Chondrocyte (in vitro differentiated cells): ENCODE measurements at regions not wholly inside any gene's neighbourhood (a gene's known extent, or its start where the extent isn't known, plus 50 kb on each side); places are given as distances from the start of the nearest gene placed in this dataset.

Experiments
- DNase-seq: peaks from one replicate; pipeline ENCODE4 v3.0.0; 2021; ENCODE audit warnings: mixed read lengths, low spot score
- H3K27ac Mint-ChIP-seq: one replicate; pipeline ENCODE4 v1.8.0; 2021; ENCODE audit warnings: mild to moderate bottlenecking, moderate library complexity, mixed read lengths; ENCODE audit not compliant: unreplicated experiment
- H3K27me3 Mint-ChIP-seq: 2 replicates; pipeline ENCODE4 v1.8.0; 2021; ENCODE audit warnings: low read depth, mixed read lengths
- H3K36me3 Mint-ChIP-seq: 2 replicates; pipeline ENCODE4 v1.8.0; 2021; ENCODE audit warnings: low read depth, mixed read lengths
- H3K4me1 Mint-ChIP-seq: 2 replicates; pipeline ENCODE4 v1.8.0; 2021; ENCODE audit warnings: low read depth, mild to moderate bottlenecking, mixed read lengths
- H3K4me3 Mint-ChIP-seq: one replicate; pipeline ENCODE4 v1.8.0; 2021; ENCODE audit warnings: mild to moderate bottlenecking, moderate library complexity, mixed read lengths; ENCODE audit not compliant: unreplicated experiment
- H3K9me3 Mint-ChIP-seq: 2 replicates; pipeline ENCODE4 v1.8.0; 2021; ENCODE audit warnings: low read depth, mixed read lengths
- CTCF ChIP-seq: fragments of 200-600 bp; sonication (generic); IDR thresholded peaks from 2 replicates; pipeline ENCODE4 v1.5.0; 2021; ENCODE audit warnings: antibody characterized with exemption, mild to moderate bottlenecking, moderate library complexity

DNA sequence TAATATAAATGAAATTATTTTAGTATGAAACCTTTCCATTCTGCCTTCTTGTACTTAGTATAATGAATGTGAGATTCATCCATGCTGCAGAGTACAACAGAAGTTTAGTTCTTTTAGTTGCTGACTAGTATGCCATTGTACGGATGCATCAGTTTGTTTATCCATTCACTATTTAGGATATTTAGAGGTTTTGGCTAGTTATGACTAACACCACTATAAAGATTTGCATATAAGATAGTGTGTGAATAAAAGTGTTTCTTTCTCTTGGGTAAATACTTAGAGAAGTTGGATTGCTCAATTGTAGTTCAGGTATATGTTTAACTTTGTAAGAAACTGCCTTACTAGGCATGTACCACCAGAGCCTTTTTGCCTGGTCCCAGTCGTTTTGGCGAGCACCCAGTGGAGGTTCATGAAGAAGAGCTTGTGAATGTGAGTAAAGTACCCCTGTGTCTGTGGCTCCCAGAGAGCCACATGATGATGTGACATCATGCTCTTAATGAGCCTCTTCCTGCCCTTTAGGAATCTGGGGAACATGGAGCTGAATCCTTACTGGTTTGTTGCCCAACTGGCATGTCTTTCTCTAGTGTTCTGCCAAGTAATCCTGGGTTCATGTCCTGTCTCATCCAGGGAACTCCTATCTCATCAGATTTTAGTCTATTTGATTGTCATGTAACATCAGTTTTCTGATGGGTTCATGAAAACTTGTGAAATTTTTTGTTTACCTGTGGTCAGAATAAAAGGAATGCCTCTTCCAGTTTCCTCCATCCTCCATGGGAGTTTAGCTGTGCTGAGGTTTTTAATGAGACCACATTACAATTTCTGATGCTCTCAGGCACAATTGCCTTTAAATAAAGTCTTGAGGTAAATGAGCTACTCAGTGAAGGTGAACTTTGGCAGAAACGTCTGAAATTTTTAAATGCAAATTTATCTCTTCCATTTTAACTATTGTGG is 234.8 kb downstream of the CASP12 start:
- TF ChIP-seq CTCF: no peak
- DNase-seq: no peak

DNA sequence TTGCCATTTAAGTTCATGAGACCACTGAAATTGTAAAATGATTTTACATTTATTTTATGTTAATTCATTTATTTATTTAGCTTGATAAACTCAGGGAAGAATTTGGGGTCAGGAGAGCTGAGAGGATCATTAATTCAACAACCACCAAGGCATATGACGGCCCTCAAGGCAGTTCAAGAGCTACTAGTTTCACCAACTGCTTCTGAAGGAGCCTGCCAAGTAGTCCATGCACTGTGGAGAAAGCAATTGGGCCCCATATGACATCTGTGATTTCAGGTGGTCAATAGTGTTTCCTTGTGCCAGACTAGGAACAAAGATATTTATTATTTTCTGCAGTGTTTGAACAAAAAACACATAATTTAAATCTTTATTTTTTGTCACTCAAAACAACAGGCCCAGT is 236.4 kb downstream of the CASP12 start:
- Mint-ChIP-seq H3K4me3 (no peak overlapping the region), H3K27me3 (no peaks in the 10 kb centered on the region), H3K36me3 (no peaks in the 10 kb centered on the region), H3K4me1 (peaks cover 8% of the 10 kb centered on the region), H3K27ac (no peak overlapping the region), H3K9me3 (no peaks in the 10 kb centered on the region)
- no peak for DNase-seq
- no peak for TF ChIP-seq CTCF

More for the DNA sequence above, 234.8 kb downstream of the CASP12 start:
- Mint-ChIP-seq H3K9me3 (no peaks in the 10 kb centered on the region), H3K27me3 (no peaks in the 10 kb centered on the region), H3K36me3 (no peaks in the 10 kb centered on the region), H3K27ac (no peak overlapping the region), H3K4me3 (no peak overlapping the region), H3K4me1 (peaks cover 8% of the 10 kb centered on the region)

- Mint-ChIP-seq H3K27ac (no peak overlapping the region), H3K27me3 (no peaks in the 10 kb centered on the region), H3K4me1 (peaks cover 8% of the 10 kb centered on the region), H3K9me3 (no peaks in the 10 kb centered on the region), H3K4me3 (no peak overlapping the region), H3K36me3 (no peaks in the 10 kb centered on the region)
- DNase-seq: no peak
- TF ChIP-seq CTCF: no peak
Measured at GRCh38 chr11:104661471-104661870, 236.8 kb downstream of the CASP12 start.

DNA sequence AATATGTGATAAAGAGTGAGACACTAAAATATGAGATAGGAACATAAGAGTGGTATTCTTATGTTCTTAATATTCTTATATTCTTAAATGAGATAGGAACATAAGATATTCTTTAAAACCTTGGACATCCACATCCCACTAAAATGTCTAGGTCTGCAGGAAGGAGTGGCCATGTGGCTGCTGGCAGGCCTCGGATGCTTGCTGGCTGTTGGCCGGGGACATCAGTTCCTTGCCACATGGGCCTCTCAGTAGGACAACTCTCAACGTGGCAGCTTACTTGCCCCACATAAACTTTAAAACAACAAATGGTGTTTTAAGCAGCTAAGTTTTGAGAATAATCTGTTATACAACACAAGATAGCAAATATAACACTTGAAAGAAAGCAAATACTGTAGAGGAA is 240.1 kb downstream of the CASP12 start:
- H3K36me3 Mint-ChIP-seq: no peaks in the 10 kb centered on the region

GRCh38 chr11:104657083-104657482 is 241.2 kb downstream of the CASP12 start:
- no peaks in the 10 kb centered on the region for H3K27me3 Mint-ChIP-seq
- no peak for TF ChIP-seq CTCF
- no peak overlapping the region for H3K4me3 Mint-ChIP-seq
- H3K36me3 Mint-ChIP-seq: no peaks in the 10 kb centered on the region
- no peaks in the 10 kb centered on the region for H3K9me3 Mint-ChIP-seq
- H3K27ac Mint-ChIP-seq: no peak overlapping the region
- no peak for DNase-seq
- H3K4me1 Mint-ChIP-seq: no peaks in the 10 kb centered on the region

More for the DNA sequence above, 240.1 kb downstream of the CASP12 start:
- no peaks in the 10 kb centered on the region for H3K4me1 Mint-ChIP-seq
- no peaks in the 10 kb centered on the region for H3K27me3 Mint-ChIP-seq
- no peak for TF ChIP-seq CTCF
- DNase-seq: no peak
- H3K27ac Mint-ChIP-seq: no peak overlapping the region
- no peak overlapping the region for H3K4me3 Mint-ChIP-seq
- H3K9me3 Mint-ChIP-seq: no peaks in the 10 kb centered on the region
